ENCODE measurements at regions not wholly inside any gene's neighbourhood (a gene's known extent, or its start where the extent isn't known, plus 50 kb on each side); places are given as distances from the start of the nearest gene placed in this dataset.

DNA sequence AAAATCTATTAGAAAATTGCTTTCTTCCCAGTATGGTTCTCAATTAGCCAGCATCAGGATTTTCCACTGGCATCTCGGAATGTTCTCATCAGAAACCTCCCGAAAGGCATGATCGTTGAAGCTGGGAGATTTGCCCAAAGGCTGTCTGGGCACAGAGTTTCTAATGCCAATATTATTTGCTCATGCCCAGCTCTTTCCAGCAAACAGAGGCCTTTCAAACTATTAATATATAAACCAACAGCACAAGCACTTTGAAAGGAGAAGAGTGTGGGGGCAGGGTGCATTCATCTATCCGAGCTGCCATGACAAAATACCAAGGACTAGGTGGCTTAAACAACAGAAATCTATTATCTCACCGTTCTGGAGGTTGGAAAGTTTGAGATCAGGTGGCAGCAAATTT lies 88.3 kb upstream of the MSX1 start:
- DNase-seq: no peak

GRCh38 chr4:4770610-4771009 lies 88.9 kb upstream of the MSX1 start:
- DNase-seq: no peak

GRCh38 chr4:4766564-4766963 lies 92.9 kb upstream of the MSX1 start:
- no peak for DNase-seq

- no peak for DNase-seq
These were observed 93.7 kb upstream of the MSX1 start for GRCh38 chr4:4765811-4766210.

GRCh38 chr4:4764558-4764905 lies 94.9 kb upstream of the MSX1 start:
- DNase-seq: no peak

DNA sequence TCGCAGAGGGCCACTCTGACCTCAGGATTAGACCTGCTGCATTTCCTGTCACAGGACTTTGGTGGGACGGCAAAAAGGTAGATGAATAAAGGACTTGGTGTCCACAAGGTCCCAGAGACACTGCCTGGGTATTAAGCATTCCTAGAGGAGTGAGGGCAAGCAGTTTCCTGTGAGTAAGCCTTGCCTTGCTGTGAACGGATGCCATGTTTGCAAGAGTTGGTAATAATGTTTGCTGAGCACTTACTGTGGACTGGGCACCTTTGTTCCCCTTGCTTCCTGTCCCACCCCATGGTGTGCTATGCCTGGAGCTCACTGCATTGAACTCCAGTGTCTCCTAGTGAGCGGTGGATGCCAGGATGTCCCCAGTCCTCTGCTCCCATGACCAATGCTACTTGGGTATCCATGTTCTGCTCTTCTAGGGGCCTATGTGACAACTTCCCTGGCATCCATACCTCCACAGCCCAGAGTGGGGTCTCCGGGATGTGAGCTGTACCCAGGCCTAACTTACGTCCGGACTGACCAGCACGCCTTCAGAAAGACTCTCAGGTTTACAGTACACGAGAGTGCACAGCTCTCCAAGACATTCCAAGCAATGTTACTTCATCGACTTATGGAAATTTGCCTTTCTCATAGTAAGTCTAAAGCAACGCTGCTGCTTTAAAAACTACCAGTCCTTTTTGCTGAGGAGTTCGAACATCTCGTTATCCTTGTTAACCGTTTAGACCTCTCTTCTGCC lies 95.5 kb upstream of the MSX1 start:
- no peak for DNase-seq

DNA sequence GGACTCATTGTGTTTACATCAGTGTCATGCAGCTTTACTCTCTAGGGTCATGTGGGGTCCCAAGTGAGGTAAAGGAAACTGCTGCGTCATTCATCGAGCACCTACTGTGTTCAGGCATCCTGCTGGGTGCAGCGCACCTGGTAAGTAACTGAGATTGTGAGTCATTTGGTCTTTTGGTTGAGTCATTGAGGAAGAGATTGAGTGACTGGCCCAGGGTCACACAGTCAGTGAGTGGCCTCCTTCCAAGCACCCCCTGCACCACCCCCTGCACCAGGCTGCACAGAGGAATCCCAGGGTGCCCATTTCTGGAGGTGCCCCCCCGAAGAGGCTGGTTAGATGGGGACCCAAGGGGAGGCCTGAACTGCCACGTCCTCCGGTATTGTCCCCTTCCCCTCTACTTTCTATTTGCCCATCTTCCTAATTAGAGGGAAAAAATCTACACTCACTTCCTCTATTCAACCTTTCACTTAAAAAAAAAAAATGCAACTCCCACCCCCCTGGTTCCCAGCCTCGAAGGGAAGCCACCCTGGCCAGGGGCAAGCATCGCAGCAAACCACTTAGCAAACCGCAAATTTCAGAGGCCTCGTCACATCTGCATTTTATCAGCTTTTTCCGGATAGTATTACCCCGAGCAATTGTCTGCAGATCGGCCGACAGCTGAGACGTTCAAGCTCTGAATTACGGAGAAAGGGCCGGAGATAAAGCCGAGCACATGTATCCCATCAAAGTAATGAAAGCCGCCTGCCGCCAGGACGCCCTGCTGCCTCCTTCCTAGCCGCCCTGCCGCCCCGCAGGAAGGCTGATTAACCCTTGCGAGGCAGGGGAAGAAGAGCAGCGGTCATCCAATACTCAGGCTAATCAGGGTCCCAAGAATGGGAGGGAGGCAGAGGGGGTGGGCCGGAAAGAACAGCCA lies 96.3 kb upstream of the MSX1 start:
- no peak for DNase-seq

GRCh38 chr4:4762300-4762699 lies 97.2 kb upstream of the MSX1 start:
- DNase-seq: no peak

- DNase-seq: no peak
These were observed 98.1 kb upstream of the MSX1 start for GRCh38 chr4:4761128-4761982.

DNA sequence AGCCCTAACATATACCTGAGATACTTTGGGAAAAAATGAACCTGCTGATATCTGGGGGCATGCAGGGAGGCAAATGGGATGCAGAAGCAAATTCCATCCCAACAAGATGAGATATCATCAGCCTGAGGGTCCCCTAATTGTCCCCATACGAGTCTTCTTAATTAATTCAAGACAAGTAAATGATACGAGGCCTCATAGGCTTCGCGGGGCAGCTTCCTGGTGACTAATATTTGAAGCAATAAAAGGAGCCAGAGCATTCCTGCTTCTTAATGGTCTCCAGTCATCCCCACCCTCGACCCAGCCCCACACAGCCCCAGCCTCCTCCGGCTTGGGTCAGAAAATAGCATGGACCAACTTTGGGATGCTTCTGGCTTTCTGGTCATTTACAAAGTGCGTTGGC lies 99.6 kb upstream of the MSX1 start:
- no peak for DNase-seq

GRCh38 chr4:4759232-4759631 lies 100.2 kb upstream of the MSX1 start:
- no peak for DNase-seq

DNA sequence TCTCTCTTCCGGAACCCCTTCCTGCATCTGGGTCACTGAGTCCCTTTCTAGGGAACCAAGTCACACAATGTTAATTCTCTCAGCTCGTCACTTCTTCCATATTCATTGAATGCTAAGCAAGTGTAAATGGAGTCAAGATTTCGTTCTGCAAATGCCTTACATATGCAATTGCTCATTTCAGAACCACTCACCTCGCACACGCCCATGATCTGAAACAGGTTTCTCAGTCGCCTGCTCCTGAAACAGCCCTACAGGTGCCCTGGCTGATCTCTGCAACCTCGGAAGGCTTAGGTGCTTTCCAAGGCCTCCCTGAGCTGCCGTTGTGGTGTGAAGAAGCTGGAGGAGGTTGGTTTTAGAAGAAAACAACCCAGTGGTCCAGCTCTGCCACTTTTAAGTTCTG lies 100.8 kb upstream of the MSX1 start:
- DNase-seq: no peak

DNA sequence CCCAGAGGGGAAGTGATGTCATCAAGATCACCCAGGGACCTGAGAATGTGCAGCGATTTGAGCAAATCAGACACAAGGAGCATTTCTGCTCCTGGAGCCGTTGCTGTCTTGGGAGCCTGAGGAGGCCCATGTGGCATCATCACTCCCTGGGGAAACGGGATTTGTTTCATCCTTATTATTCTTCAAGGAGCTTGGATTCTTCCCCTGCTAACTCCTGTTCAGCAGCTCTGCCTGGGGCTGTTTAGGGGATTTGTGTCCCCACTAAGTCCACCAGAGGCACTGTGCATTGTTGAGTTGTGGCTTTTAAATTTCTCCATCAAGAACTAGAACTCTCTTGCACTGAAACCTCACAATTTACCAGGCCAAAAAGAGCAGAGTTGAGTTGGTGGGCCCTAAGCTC lies 104.2 kb upstream of the MSX1 start:
- DNase-seq: no peak

GRCh38 chr4:4754641-4755040 lies 104.8 kb upstream of the MSX1 start:
- DNase-seq: no peak

GRCh38 chr4:4753643-4754042 lies 105.8 kb upstream of the MSX1 start:
- no peak for DNase-seq

- DNase-seq: no peak
These were observed 106.7 kb upstream of the MSX1 start for GRCh38 chr4:4752576-4753401.

GRCh38 chr4:4752025-4752424 lies 107.4 kb upstream of the MSX1 start:
- DNase-seq: no peak

DNA sequence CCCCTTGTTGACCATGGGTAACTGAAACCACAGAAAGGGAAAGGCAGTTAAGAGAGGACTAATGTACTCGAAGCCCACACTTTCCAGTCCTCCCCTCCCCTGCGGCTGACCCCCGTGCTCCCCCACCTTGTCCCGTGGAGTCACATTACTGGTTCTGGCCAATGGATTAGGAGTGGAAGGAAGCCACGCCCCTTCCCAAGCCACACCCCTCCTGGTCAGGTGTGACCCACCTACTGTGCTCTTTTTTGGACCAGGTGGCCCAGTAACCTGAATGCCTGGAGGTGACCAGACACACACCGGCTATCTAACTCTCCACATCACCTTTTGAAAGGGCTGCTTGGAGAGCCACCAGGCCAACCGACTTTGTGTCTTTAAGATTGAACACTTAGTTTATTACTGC lies 109.3 kb upstream of the MSX1 start:
- DNase-seq: no peak

- no peak for DNase-seq
These were observed 110.3 kb upstream of the MSX1 start for GRCh38 chr4:4749137-4749536.

DNA sequence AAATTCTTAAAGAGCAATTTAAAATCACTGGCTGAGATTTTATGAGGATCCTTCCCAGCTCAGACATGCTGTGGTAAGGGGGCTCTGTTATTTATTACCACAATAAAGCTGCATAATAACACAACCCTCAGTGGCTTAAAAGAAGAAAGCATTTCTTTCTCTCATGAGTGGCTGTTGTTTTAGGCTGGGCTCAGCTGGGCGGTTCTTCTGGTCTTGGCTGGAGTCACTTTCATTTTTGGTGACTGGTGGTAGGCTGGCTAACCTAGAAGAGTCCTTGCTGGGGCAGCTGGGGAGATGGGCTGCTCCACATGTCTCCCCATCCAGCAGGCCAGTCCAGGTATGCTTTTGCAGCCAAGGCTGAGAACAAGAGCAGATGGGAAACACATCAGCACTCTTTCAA lies 113.0 kb upstream of the MSX1 start:
- DNase-seq: no peak

GRCh38 chr4:4740071-4740470 lies 119.4 kb upstream of the MSX1 start:
- no peak for DNase-seq

DNA sequence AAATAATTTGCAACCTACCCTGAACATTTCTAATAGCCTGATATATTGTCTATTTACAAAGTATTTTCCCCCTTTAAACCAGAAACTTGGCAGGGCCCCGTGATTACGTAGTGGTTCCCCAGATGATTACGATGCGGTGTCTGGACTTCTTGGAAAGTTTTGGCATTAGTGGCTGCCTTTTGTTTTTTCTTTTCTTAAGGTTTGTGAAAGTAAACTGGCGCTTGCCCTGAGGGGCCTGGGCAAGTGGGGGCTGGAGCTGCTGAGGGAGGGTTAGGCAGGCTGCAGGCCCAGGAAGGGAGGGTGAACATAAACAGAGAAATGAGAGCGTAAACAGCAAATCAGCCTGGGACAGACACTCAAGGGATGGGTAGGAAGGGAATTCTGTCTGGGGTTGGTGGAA lies 123.6 kb upstream of the MSX1 start:
- no peak for DNase-seq
